OCI-LY7 (cell line): ENCODE measurements at regions not wholly inside any gene's neighbourhood (a gene's known extent, or its start where the extent isn't known, plus 50 kb on each side); places are given as distances from the start of the nearest gene placed in this dataset.

Source experiments
- EZH2phosphoT487 ChIP-seq: fragments of 200-600 bp; sonication (generic); IDR thresholded peaks from 2 replicates; pipeline ENCODE4 v1.6.1; 2018; ENCODE audit warnings: low read depth, borderline replicate concordance, mild to moderate bottlenecking, mixed run types, antibody characterized with exemption, low read length, moderate library complexity, mixed read lengths
- TF ChIP-seq, protein P1 (sequence below): fragments of 200-600 bp; sonication (generic); conservative IDR thresholded peaks from 2 replicates; pipeline ENCODE4 v1.5.1; 2014; ENCODE audit warnings: mild to moderate bottlenecking, antibody characterized with exemption, low read length, moderate library complexity, mixed read lengths

DNA sequence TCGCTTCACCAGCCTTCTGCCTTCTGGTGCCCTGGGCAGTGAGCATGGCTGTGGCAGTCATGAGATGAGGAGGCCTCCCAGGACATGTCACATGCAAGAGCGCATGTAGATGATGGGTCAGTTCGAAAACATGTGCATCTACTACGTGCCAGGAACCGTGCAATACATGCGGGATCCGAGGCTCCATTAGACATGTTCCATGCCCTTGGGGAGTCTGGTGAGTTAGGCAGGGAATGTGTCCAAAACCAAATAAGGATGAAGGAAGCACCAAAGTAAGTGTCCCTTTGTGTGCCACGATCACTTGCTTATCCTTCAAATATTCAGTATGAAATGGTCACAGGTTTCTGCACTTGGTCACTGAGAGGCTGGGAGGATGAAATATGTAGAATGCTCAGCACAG, 223.3 kb downstream of the RBM19 start:
- TF ChIP-seq, protein P1, sequence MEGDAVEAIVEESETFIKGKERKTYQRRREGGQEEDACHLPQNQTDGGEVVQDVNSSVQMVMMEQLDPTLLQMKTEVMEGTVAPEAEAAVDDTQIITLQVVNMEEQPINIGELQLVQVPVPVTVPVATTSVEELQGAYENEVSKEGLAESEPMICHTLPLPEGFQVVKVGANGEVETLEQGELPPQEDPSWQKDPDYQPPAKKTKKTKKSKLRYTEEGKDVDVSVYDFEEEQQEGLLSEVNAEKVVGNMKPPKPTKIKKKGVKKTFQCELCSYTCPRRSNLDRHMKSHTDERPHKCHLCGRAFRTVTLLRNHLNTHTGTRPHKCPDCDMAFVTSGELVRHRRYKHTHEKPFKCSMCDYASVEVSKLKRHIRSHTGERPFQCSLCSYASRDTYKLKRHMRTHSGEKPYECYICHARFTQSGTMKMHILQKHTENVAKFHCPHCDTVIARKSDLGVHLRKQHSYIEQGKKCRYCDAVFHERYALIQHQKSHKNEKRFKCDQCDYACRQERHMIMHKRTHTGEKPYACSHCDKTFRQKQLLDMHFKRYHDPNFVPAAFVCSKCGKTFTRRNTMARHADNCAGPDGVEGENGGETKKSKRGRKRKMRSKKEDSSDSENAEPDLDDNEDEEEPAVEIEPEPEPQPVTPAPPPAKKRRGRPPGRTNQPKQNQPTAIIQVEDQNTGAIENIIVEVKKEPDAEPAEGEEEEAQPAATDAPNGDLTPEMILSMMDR: no peak
- TF ChIP-seq EZH2phosphoT487: no peak
